HG03432 (cell line): ENCODE measurements at regions not wholly inside any gene's neighbourhood (a gene's known extent, or its start where the extent isn't known, plus 50 kb on each side); places are given as distances from the start of the nearest gene placed in this dataset.

Experiments
- ATAC-seq: cut with Tn5 transposase; IDR thresholded peaks from one replicate; pipeline ENCODE4 v1.9.1; 2021; ENCODE audit warnings: mild to moderate bottlenecking, moderate library complexity; ENCODE audit not compliant: unreplicated experiment

GRCh38 chr1:79325705-79326104, 319.2 kb upstream of the ADGRL4 start:
- ATAC-seq, result no peak

- no peak for ATAC-seq
Observed at GRCh38 chr1:79325126-79325525, 318.6 kb upstream of the ADGRL4 start.

DNA sequence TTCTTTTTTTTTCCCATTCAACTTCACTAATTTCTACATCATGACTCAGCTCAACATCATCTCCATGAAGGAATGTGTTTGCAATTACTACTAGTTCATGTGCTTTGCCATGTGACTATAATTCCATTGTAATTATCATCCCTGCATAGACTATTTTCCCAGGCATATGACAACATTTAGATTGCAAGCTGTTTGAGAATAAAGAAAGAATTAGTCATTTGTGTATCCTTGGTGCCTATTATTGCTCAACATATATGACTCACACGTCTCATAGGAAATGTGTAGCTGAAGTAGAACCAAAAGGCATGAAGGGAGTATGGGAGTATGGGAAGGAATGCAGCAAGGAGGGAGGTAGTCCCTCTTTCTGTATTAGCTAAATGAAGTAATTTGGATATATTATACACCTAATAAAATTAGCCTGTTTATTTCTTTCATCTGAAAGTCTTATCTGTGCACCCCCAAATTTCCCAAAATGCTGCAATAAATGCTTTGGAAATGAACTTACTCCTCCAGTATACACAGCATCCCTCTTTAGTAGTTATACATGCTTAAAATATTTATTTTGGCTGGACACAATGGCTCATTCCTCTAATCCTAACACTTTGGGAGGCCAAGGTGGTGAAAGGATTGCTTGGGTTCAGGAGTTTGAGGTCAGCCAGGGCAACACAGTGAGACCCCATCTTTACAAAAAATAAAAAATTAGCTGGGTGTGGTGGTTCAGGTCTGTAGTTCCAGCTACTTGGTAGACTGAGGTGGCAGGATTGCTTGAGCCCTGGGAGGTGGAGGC, 316.9 kb upstream of the ADGRL4 start:
- no peak for ATAC-seq

DNA sequence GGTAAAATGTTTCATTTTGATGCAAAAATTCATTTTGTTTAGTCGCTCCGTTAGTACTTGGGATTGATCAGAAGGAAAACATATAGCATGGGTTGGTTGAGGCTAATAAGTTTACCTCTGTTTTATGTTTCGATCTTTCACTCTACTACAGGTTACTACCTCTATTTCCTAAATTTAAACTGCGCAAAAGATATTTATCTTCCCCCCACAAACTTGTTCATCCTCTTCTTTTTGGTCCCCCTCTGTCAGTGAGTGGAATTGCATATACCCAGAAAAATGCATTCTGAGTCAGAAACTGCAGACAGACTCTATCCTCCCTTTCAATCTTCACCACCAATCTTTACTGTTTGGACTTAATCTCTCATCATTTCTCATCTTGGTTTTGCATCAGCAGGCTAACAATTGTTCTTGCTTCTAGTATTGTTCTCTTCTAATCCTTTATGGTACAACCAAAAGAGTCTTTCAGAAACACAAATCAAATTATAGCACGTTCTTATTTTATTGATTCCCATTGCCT, 316.0 kb upstream of the ADGRL4 start:
- no peak for ATAC-seq

GRCh38 chr1:79312438-79312837, 305.9 kb upstream of the ADGRL4 start:
- no peak for ATAC-seq

GRCh38 chr1:79310609-79311008, 304.1 kb upstream of the ADGRL4 start:
- no peak for ATAC-seq

DNA sequence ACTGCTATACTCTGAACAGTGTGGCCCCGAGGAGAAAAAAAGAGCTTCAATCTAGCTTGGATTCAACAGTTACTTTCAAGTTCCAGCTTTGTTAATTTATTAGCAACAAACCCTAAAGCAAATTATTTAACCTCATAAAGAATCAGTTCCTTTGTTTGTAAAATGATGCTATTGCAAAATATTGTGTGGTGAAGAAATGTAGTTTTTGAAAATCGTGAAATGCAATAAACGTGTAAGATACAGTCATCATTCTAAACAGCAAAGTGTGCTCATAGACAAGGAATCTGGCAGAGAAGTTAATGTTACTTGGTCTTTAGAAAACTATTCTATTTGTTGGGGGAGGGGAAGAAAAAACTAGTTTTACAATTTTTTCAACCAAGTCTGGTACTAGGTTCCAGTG, 297.6 kb upstream of the ADGRL4 start:
- no peak for ATAC-seq

DNA sequence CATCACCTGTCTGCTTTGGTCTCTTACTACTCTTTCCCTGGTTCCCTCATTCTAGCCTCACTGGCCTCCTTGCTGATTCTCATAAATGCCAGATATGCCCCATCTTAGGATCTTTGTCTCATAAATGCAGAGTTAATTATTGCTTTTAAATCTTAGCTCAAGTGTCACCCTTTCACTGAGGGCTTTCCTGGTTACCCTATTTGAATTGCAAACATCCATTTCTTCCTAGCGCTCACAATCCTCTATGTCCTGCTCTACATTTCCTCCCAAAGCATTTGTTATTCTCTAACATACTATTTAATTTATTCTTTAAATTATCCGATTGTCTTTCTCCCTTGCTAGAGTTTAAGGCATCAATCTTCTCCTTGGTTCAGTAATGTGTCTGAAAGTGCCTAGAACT, 296.5 kb upstream of the ADGRL4 start:
- no peak for ATAC-seq

GRCh38 chr1:79302380-79302930, 295.9 kb upstream of the ADGRL4 start:
- ATAC-seq, result no peak

DNA sequence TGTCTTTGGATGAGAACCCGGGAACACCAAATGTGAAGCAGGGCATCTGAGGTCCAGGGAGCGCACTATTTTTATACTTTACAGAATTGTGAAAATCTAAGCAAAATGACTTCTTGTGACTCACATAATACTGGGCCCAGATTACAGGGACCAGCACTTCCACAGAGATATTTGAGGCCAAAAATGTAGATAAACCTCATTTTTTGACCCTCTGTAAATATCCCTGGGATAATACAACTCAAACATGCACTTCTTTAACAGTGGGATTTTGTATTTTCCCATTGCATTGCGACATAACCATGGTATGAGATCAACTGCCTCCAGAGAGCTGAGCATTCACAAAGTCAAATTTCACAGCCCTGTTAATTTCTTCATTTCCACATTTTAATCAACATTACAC, 289.4 kb upstream of the ADGRL4 start:
- ATAC-seq, result no peak

GRCh38 chr1:79293611-79294010, 287.1 kb upstream of the ADGRL4 start:
- no peak for ATAC-seq

DNA sequence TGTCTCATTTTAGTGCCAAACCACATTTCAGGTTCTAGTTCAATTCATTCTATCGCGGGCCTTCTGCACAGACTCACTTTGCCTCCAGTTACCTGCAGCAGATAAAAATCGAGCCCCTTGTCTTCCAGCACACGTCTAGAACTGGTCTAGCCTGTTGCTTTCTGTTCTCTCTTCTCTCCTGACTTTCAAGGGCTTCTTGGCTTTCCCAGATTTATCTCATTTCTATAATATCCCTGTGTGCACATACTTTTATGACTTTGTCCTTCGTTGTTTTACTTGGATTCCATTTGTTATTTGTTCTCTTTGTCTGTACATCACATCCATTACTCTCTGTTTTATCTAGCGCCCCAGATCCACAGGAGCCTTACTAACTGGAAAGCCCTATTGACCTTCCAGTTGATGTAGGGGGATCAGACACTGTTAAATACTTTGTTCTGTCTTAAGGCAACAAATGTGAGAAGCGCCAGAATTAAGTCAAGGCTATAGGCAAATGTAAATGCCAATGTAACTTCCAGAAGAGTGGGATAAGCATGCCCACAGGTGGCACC, 284.5 kb upstream of the ADGRL4 start:
- no peak for ATAC-seq

DNA sequence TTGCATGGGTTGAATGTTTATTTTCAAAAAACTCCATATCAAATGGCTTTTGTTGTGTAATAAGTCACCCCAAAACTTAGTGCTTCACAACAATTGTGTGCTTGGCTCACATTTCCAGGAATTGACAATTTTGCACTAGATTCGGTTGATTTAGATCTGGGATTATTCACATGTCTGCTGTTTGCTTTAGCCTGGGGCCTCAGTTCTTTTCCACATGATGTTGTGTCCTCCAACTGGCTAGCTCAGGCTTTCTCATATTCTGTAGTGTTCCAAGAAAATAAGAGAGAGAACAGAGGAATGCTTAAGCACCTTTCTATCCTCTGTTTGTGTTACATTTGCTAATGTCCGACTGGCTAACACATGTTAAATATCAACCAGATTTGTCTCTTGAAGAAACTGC, 281.5 kb upstream of the ADGRL4 start:
- ATAC-seq, result no peak

GRCh38 chr1:79285667-79286066, 279.1 kb upstream of the ADGRL4 start:
- no peak for ATAC-seq

- no peak for ATAC-seq
Observed at GRCh38 chr1:79283451-79283850, 276.9 kb upstream of the ADGRL4 start.

- no peak for ATAC-seq
Observed at GRCh38 chr1:79281442-79281841, 274.9 kb upstream of the ADGRL4 start.

DNA sequence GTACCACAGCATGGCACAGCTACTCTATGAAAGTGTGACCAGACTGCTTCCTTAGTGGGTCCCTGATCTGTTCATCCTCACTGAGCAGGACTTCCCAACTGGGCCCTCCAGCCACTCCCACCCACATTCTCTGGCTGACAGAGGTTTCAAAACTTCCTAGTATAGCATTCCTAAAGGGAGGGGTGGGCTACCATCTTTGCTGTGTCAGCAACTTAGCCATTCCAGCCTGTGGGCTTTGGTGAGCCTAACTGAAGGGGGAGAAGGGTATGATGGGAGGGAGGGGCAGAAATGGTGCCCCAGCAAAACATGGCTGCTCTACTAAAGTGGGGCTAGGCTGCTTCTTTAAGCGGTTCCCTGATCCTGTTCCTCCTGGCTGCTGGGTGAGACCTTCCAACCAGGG, 265.2 kb upstream of the ADGRL4 start:
- no peak for ATAC-seq

DNA sequence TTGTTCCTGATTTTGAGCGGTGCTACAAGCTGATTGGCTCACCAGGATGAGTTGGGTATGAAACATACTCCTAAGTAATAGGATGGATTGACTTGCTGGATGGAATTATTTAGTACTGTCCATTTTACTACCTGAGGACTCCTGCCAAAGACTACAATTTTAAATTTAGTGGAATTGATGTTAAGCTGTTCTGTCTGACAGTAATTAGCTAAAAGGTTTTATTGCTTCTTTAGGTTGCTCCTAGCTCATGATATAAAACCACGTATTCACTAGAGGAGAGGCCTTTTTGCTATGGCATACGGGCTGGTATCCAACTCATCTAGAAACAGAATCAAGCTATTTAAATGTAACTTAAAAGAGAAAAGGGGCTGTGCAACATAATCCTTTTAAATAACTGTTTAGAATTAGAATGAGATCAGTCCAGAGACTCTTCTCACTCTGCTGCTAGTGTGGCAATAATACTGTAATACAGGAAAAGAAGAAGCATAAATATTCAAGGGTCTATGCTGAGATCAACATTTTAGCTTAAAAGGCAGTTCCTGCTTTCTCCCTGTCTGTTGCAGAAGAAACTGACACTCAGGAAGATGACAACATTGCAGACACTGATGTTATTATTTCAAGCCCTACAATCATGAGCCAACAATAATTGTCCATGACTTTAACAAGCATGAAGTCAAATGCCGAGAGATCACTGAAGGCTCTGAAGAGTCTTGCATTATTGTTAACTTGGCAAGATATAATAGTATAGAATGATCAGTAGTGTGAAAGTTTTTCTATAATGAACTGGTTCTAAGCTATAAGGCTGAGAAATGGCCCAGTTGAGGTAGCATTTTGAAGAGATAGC, 258.7 kb upstream of the ADGRL4 start:
- no peak for ATAC-seq

- no peak for ATAC-seq
Observed at GRCh38 chr1:79264285-79264684, 257.8 kb upstream of the ADGRL4 start.

DNA sequence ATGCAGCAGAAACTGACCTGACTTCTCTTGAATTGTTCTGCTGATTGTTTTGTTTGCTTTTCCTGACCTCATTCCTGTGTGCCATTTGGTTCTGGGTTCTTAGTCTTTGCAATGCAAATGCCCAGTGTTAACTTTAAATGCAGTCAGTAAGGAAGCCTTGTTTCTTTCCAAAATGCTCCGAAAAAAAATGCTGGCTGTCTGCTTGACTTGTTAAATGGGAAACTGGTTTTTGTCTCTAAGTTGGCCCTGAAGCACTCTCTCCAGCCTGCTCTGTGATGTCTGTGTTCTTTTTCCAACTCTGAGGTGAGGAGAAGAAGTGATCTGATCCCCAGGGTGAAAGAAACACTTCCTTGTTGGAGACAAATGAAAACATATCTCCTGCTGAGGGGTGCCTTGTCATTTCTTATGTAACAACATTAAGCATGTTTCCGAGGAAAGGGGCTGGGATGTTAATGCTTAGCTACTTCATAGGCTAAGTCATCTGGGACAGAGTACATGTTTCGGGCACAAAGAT, 256.3 kb upstream of the ADGRL4 start:
- ATAC-seq, result no peak
